ENCODE measurements at regions not wholly inside any gene's neighbourhood (a gene's known extent, or its start where the extent isn't known, plus 50 kb on each side); places are given as distances from the start of the nearest gene placed in this dataset.

DNA sequence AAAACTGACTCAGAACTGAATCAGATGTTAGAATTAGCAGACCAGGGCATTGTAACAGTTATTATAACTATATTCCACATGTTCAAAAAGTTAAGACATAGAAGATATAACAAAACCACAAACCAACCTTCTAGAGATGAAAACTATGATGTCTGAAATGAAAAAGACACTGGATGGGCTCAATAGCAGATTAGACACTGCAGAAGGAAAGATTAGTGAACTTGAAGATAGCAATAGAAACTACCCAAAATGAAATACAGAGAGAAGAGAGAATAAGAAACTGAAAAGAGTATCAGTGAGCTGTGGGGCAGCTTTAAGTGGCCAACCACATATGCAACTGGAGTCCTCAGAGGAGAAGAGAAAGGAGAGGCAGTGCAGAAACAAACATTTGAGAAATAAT lies 132.0 kb upstream of the ATP2B2 start:
- TF ChIP-seq, protein P1, sequence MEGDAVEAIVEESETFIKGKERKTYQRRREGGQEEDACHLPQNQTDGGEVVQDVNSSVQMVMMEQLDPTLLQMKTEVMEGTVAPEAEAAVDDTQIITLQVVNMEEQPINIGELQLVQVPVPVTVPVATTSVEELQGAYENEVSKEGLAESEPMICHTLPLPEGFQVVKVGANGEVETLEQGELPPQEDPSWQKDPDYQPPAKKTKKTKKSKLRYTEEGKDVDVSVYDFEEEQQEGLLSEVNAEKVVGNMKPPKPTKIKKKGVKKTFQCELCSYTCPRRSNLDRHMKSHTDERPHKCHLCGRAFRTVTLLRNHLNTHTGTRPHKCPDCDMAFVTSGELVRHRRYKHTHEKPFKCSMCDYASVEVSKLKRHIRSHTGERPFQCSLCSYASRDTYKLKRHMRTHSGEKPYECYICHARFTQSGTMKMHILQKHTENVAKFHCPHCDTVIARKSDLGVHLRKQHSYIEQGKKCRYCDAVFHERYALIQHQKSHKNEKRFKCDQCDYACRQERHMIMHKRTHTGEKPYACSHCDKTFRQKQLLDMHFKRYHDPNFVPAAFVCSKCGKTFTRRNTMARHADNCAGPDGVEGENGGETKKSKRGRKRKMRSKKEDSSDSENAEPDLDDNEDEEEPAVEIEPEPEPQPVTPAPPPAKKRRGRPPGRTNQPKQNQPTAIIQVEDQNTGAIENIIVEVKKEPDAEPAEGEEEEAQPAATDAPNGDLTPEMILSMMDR (IDR thresholded peaks at IDR 0.05 in 4 of 5, conservative IDR thresholded peaks at IDR 0.05 in 1 of 5): no peak
- TF ChIP-seq POLR2A (IDR thresholded peaks at IDR 0.05): no peak
- Histone ChIP-seq H3K27me3 (no peaks in the 10 kb centered on the region), H3K36me3 (no peaks in the 10 kb centered on the region), H3K4me1 (no peaks in the 10 kb centered on the region), H3K27ac (no peak overlapping the region), H3K4me3 (no peak overlapping the region), H3K9me3 (peaks cover 0 to 7% (median 4%) of the 10 kb centered on the region in 3 donors)
- in situ Hi-C loops (cut with MboI; ENCODE audit: low sequenced_read_pairs in 4 of 4) (no loop called here), intact Hi-C loops (cut with DNase I; ENCODE audit: low total_unique reads) (no loop called here)
- ATAC-seq: no peak
- DNase-seq: no peak

DNA sequence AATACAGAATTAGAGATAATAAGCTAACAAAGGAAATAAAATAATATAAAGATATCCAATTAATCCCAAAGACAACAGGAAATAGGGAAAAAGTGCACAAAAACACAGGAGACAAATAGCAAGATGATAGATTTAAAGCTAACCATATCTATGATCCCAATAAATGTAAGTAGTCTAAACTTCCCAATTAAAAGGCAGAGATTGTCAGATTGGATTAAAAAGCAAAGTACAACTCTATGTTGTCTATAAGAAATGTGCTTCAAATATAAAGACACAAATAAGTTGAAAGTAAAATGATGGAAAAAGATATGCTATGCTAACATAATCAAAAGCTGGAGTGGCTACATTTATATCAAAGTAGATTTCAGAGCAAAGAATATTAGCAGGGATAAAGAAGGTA lies 133.1 kb upstream of the ATP2B2 start:
- no peaks in the 10 kb centered on the region for H3K4me1 ChIP-seq
- H3K36me3 ChIP-seq: no peaks in the 10 kb centered on the region
- in situ Hi-C loops (cut with MboI; ENCODE audit: low sequenced_read_pairs in 4 of 4) (no loop called here), intact Hi-C loops (cut with DNase I; ENCODE audit: low total_unique reads) (no loop called here)
- H3K27me3 ChIP-seq: no peaks in the 10 kb centered on the region
- ATAC-seq (no peak), DNase-seq (no peak)
- H3K9me3 ChIP-seq: peaks cover 0 to 7% (median 4%) of the 10 kb centered on the region in 3 donors
- H3K4me3 ChIP-seq: no peak overlapping the region
- no peak overlapping the region for H3K27ac ChIP-seq
- no peak for TF ChIP-seq POLR2A (IDR thresholded peaks at IDR 0.05)
- TF ChIP-seq, protein P1 (IDR thresholded peaks at IDR 0.05 in 4 of 5, conservative IDR thresholded peaks at IDR 0.05 in 1 of 5): no peak

DNA sequence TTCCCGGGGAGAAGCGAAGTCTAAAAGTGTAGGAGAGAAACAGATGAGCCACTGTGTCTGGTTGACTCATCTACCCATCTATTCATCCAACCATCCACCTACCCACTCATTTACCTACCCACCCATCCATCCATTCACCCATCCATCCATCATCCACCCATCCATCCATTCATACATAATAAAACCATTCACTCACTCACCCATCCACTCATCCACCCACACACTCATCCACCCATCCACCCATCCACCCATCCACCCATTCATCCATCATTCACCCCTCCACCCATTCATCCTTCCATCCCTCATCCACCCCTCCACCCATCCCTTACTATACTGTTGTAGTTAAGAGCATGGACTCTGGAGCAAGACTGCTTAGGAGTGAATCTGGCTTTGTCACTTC lies 136.4 kb upstream of the ATP2B2 start:
- ATAC-seq (no peak), DNase-seq (no peak)
- no peak overlapping the region for H3K4me3 ChIP-seq
- no peaks in the 10 kb centered on the region for H3K36me3 ChIP-seq
- no peaks in the 10 kb centered on the region for H3K27me3 ChIP-seq
- intact Hi-C loops (cut with DNase I; ENCODE audit: low total_unique reads) (no loop called here), in situ Hi-C loops (cut with MboI; ENCODE audit: low sequenced_read_pairs in 4 of 4) (no loop called here)
- peaks cover 0 to 7% (median 4%) of the 10 kb centered on the region in 3 donors for H3K9me3 ChIP-seq
- TF ChIP-seq POLR2A (IDR thresholded peaks at IDR 0.05): no peak
- TF ChIP-seq, protein P1 (IDR thresholded peaks at IDR 0.05 in 4 of 5, conservative IDR thresholded peaks at IDR 0.05 in 1 of 5): no peak
- H3K4me1 ChIP-seq: no peaks in the 10 kb centered on the region
- H3K27ac ChIP-seq: no peak overlapping the region

DNA sequence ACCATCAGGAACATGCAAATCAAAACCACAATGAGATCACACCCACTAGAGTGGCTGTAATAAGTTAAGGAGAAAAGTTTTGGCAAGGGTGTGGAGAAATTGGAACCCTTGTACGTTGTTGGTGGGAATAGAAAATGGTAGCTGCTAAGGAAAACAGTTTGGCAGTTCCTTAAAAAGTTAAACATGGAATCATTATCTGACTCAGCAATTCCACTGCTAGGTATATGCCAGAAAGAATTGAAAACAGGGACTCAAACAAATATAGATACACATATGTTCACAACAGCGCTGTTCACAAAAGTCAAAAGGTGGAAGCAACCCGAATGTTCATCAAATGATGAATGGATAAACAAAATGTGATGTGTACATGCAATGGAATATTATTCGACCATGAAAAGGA lies 138.8 kb upstream of the ATP2B2 start:
- H3K36me3 ChIP-seq: no peaks in the 10 kb centered on the region
- in situ Hi-C loops (cut with MboI; ENCODE audit: low sequenced_read_pairs in 4 of 4): no loop called here
- H3K4me1 ChIP-seq: no peaks in the 10 kb centered on the region
- intact Hi-C loops (cut with DNase I; ENCODE audit: low total_unique reads): no loop called here
- no peaks in the 10 kb centered on the region for H3K9me3 ChIP-seq
- H3K4me3 ChIP-seq: no peak overlapping the region
- no peak overlapping the region for H3K27ac ChIP-seq
- ATAC-seq (no peak), DNase-seq (no peak)
- no peak for TF ChIP-seq POLR2A (IDR thresholded peaks at IDR 0.05)
- TF ChIP-seq, protein P1 (IDR thresholded peaks at IDR 0.05 in 4 of 5, conservative IDR thresholded peaks at IDR 0.05 in 1 of 5): no peak
- no peaks in the 10 kb centered on the region for H3K27me3 ChIP-seq

DNA sequence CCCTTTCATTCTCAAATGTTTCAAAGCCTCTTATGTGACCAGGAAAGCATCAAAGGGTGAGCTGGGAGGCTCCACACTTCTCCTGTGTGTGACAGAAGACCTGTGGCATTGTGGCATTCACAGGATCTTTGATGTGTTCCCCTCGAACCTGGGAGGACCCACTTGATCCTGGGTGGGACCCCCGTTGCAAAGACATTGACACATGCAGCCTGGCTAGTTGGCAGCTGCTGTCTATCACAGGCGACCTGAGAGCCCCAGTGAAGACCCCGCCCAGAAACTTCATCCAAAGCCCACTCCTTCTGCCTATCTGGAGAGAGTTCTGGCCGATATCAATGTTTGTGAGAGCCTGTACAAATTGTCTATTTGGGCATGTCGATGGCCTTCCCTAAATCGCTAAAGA lies 140.4 kb upstream of the ATP2B2 start:
- no peak overlapping the region for H3K4me3 ChIP-seq
- no peak for DNase-seq
- in situ Hi-C loops (cut with MboI; ENCODE audit: low sequenced_read_pairs in 4 of 4) (no loop called here), intact Hi-C loops (cut with DNase I; ENCODE audit: low total_unique reads) (no loop called here)
- H3K4me1 ChIP-seq: no peaks in the 10 kb centered on the region
- no peaks in the 10 kb centered on the region for H3K9me3 ChIP-seq
- H3K36me3 ChIP-seq: no peaks in the 10 kb centered on the region
- ATAC-seq: no peak
- H3K27me3 ChIP-seq: no peaks in the 10 kb centered on the region
- TF ChIP-seq, protein P1 (IDR thresholded peaks at IDR 0.05 in 4 of 5, conservative IDR thresholded peaks at IDR 0.05 in 1 of 5): no peak
- TF ChIP-seq POLR2A (IDR thresholded peaks at IDR 0.05): no peak
- no peak overlapping the region for H3K27ac ChIP-seq
